Heart left ventricle (tissue), 13 donors: ENCODE measurements at regions not wholly inside any gene's neighbourhood (a gene's known extent, or its start where the extent isn't known, plus 50 kb on each side); places are given as distances from the start of the nearest gene placed in this dataset.
"Not testable (repeated sequence)": the region's sequence is repeated elsewhere in the genome, so short reads cannot be mapped to it uniquely, and the experiment has no call there.

Source experiments
- CTCF ChIP-seq, 12 donors: fragments of 200-600 bp; sonication (generic) in 4 of 12; IDR thresholded peaks; one replicate each; pipeline versions ENCODE4 v1.5.0 to v1.8.0; 2018 to 2022; ENCODE audit warnings: antibody characterized with exemption in 12 of 12, mild to moderate bottlenecking in 5 of 12
- POLR2A ChIP-seq, 2 donors: fragments of 450-650 bp; IDR thresholded peaks; one replicate each; pipeline ENCODE4 v1.6.1; 2017; ENCODE audit warnings: antibody characterized with exemption in 2 of 2, mild to moderate bottlenecking in 2 of 2, moderate library complexity in 2 of 2
- donor health status: ischemic (EF 13 %, LVEDD 7.1; RV severe dilation, severe dysfunction).
- donor health status: DM: no; HTN: yes; CAD: no.
- donor health status: DM: no; HTN: no; CAD: no.
- donor health status: ischemic (EF 25% LVEDD 6.9; RV normal size, moderate dysfunction).
- donor health status: ischemic (EF 25% LVEDD 5.7; RV mildly dilated, moderate dysfunction).
- donor health status: ischemic (EF 35%, LVEDD 5.7; RV mildly dilated, moderate dysfunction).
- donor health status: nonischemic (EF 11% LVEDD 7.7; RV severe dilation, severe dysfunction).
- donor health status: DM: yes; HTN: yes; CAD: no.
- donor health status: PGD.
- donor health status: ischemic (EF 29% LVEDD 5.4; RV normal size, mild dysfunction).
- donor health status: nonischemic (EF 23%, LVEDD 6.1; RV moderate dilation, normal function).

- not testable (repeated sequence) for TF ChIP-seq POLR2A, CTCF (IDR thresholded peaks at IDR 0.05)
Observed at GRCh38 chr14:22100764-22101120, 427.1 kb upstream of the OR4E1 start.
